OCI-LY3 (cell line): ENCODE measurements at regions not wholly inside any gene's neighbourhood (a gene's known extent, or its start where the extent isn't known, plus 50 kb on each side); places are given as distances from the start of the nearest gene placed in this dataset.

ENCODE experiments used
- EZH2phosphoT487 ChIP-seq: fragments of 200-600 bp; shearing (Covaris generic); IDR thresholded peaks from 2 replicates; pipeline ENCODE4 v1.6.1; 2018; ENCODE audit warnings: antibody characterized with exemption, mixed run types, low read depth
- TF ChIP-seq, protein P1 (sequence below): fragments of 200-600, 300-600 bp; sonication (generic); IDR thresholded peaks from 2 replicates; pipeline ENCODE4 v1.5.1; 2014; ENCODE audit warnings: antibody characterized with exemption, low read length, low read depth

- TF ChIP-seq, protein P1, sequence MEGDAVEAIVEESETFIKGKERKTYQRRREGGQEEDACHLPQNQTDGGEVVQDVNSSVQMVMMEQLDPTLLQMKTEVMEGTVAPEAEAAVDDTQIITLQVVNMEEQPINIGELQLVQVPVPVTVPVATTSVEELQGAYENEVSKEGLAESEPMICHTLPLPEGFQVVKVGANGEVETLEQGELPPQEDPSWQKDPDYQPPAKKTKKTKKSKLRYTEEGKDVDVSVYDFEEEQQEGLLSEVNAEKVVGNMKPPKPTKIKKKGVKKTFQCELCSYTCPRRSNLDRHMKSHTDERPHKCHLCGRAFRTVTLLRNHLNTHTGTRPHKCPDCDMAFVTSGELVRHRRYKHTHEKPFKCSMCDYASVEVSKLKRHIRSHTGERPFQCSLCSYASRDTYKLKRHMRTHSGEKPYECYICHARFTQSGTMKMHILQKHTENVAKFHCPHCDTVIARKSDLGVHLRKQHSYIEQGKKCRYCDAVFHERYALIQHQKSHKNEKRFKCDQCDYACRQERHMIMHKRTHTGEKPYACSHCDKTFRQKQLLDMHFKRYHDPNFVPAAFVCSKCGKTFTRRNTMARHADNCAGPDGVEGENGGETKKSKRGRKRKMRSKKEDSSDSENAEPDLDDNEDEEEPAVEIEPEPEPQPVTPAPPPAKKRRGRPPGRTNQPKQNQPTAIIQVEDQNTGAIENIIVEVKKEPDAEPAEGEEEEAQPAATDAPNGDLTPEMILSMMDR = no peak
- no peak for TF ChIP-seq EZH2phosphoT487
These were observed 691.9 kb upstream of the SLITRK6 start for GRCh38 chr13:86491121-86491520.
